GM19397 (cell line): ENCODE measurements at regions not wholly inside any gene's neighbourhood (a gene's known extent, or its start where the extent isn't known, plus 50 kb on each side); places are given as distances from the start of the nearest gene placed in this dataset.

Experiments
- ATAC-seq: cut with Tn5 transposase; IDR thresholded peaks from one replicate; pipeline ENCODE4 v1.9.1; 2021; ENCODE audit warnings: mild to moderate bottlenecking, moderate library complexity; ENCODE audit not compliant: unreplicated experiment

- no peak for ATAC-seq
These were observed 1027.8 kb upstream of the PHF14 start for GRCh38 chr7:9945857-9946256.

- no peak for ATAC-seq
These were observed 1018.5 kb upstream of the PHF14 start for GRCh38 chr7:9955138-9955537.

DNA sequence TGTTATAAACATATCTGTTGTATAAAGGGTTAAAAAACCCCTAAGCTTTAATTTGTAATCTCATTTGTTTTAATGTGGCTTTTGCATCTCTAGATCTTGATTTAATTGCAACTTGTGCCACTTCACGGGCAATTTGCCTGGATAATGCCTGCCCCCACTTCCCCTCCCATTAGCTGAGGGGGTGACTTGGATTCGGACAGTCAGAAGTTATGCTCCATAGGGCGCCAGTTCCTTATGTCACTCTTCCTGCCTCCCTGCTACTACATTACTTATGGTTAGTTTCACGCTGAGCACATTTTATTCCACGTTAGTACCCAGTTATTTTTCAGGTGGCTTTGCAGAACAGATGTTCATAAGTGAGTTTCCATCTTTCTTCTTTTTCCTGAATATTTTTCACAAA is 1015.2 kb upstream of the PHF14 start:
- ATAC-seq = no peak

- no peak for ATAC-seq
These were observed 1013.2 kb upstream of the PHF14 start for GRCh38 chr7:9960460-9960859.

- no peak for ATAC-seq
These were observed 1012.3 kb upstream of the PHF14 start for GRCh38 chr7:9961161-9961922.

DNA sequence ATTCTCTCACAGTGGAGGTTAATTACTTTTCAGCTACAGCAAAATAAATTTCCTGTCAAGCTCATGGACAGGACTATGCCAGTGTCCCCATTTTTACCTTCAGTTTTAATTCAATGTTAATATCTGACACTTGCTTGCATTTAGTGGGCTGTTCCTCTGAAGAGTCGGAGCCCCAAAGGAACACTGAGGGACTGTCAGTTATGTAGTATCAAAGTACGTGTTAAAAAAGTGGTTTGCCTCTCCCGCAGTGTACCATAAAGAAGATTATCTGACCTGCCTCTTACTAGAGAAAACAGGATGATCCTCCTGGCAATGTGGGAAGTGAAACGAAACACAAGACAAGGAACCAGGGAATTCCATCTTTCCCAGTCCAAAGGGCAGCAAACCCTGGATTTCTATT is 1010.9 kb upstream of the PHF14 start:
- no peak for ATAC-seq

GRCh38 chr7:9978106-9979064 is 995.3 kb upstream of the PHF14 start:
- ATAC-seq = no peak

GRCh38 chr7:9981742-9982349 is 991.8 kb upstream of the PHF14 start:
- ATAC-seq = no peak

- no peak for ATAC-seq
These were observed 990.6 kb upstream of the PHF14 start for GRCh38 chr7:9983048-9983447.

GRCh38 chr7:10015687-10016086 is 958.0 kb upstream of the PHF14 start:
- no peak for ATAC-seq

DNA sequence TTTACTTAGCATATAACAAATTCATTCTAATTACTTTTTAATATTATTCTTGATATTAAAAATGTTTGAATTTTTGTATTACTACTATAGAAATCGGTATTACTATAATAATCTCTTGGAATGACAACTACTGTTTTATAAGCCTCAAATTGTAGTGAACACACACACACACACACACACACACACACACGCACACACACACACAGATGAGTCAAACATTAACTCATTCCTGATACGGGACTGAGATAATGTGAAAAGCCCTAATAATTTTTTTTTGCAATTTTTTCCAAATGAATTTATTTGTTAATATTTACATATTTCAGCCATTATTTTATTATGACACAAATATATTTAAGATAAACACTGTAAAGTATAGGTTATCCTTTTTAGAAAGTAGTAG is 951.2 kb upstream of the PHF14 start:
- no peak for ATAC-seq

- no peak for ATAC-seq
These were observed 950.7 kb upstream of the PHF14 start for GRCh38 chr7:10022957-10023356.

- no peak for ATAC-seq
These were observed 938.7 kb upstream of the PHF14 start for GRCh38 chr7:10034843-10035556.

GRCh38 chr7:10036693-10037092 is 937.0 kb upstream of the PHF14 start:
- no peak for ATAC-seq

- ATAC-seq = no peak
These were observed 935.3 kb upstream of the PHF14 start for GRCh38 chr7:10038351-10038750.

GRCh38 chr7:10040674-10041073 is 933.0 kb upstream of the PHF14 start:
- no peak for ATAC-seq

DNA sequence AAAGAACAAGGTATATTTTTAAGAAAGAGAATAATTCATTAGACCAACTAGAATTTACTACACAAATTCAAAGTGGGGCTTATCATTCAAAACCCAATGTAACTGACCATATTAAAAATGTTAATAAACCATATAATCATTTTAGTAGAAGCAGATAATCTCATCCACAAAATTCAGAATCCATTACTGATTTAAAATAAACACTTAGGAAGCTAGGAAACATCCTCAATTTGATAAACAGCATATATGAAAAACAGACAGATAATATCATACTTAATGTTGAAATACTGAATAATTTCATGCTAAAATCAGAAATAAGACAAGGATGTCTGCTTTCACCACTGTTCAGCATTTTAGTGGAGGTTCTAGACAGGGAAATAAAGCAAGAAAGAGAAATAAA is 902.8 kb upstream of the PHF14 start:
- ATAC-seq = no peak

GRCh38 chr7:10075866-10076265 is 897.8 kb upstream of the PHF14 start:
- ATAC-seq = no peak

DNA sequence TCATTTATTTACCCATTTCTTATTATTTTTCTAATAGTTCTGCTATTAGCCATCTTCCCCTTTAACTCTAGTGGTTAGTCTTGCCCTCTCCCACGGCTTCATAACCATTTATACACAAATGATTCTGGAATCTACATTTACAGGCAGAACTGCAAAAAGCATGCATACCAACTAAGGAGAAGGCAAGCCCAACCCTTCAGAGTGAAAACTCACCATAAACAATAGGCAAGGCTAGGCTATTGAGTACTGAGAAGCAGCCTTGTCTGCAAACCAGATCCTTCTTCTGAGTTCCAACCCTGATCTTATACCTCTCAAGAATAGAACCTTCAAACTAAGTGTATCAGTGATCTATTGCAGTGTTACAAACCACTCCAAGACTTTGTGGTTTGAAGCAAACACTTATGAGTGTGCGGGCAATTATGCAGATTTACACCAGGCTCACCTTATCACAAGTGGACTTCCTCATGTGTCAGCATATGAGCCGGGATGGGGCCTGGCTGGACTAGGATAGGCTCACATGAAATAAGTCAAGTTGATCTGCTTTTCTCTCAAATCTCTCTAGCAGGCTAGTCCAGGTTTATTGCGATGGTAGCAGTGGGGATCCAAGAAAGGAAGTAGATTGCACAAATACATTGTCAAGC is 896.9 kb upstream of the PHF14 start:
- no peak for ATAC-seq

- ATAC-seq = no peak
These were observed 894.1 kb upstream of the PHF14 start for GRCh38 chr7:10079572-10079971.

GRCh38 chr7:10082896-10083295 is 890.8 kb upstream of the PHF14 start:
- ATAC-seq = no peak
